ENCODE measurements at regions not wholly inside any gene's neighbourhood (a gene's known extent, or its start where the extent isn't known, plus 50 kb on each side); places are given as distances from the start of the nearest gene placed in this dataset.

GRCh38 chr3:77898621-77899020 is 858.7 kb downstream of the ROBO2 start:
- TF ChIP-seq, protein P1, sequence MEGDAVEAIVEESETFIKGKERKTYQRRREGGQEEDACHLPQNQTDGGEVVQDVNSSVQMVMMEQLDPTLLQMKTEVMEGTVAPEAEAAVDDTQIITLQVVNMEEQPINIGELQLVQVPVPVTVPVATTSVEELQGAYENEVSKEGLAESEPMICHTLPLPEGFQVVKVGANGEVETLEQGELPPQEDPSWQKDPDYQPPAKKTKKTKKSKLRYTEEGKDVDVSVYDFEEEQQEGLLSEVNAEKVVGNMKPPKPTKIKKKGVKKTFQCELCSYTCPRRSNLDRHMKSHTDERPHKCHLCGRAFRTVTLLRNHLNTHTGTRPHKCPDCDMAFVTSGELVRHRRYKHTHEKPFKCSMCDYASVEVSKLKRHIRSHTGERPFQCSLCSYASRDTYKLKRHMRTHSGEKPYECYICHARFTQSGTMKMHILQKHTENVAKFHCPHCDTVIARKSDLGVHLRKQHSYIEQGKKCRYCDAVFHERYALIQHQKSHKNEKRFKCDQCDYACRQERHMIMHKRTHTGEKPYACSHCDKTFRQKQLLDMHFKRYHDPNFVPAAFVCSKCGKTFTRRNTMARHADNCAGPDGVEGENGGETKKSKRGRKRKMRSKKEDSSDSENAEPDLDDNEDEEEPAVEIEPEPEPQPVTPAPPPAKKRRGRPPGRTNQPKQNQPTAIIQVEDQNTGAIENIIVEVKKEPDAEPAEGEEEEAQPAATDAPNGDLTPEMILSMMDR (IDR thresholded peaks at IDR 0.05) = no peak
- no peak for TF ChIP-seq POLR2A (IDR thresholded peaks at IDR 0.05)

Data from adrenal gland (tissue), 5 donors.